ENCODE measurements at regions not wholly inside any gene's neighbourhood (a gene's known extent, or its start where the extent isn't known, plus 50 kb on each side); places are given as distances from the start of the nearest gene placed in this dataset.

GRCh38 chrX:149223854-149224253 lies 281.3 kb downstream of the IDS start:
- ATAC-seq: no peak
- TF ChIP-seq, protein P1, sequence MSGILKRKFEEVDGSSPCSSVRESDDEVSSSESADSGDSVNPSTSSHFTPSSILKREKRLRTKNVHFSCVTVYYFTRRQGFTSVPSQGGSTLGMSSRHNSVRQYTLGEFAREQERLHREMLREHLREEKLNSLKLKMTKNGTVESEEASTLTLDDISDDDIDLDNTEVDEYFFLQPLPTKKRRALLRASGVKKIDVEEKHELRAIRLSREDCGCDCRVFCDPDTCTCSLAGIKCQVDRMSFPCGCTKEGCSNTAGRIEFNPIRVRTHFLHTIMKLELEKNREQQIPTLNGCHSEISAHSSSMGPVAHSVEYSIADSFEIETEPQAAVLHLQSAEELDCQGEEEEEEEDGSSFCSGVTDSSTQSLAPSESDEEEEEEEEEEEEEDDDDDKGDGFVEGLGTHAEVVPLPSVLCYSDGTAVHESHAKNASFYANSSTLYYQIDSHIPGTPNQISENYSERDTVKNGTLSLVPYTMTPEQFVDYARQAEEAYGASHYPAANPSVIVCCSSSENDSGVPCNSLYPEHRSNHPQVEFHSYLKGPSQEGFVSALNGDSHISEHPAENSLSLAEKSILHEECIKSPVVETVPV (CRISPR knock-in tag; IDR thresholded peaks at IDR 0.05): no peak
- no peak for TF ChIP-seq ZNF8 (CRISPR knock-in tag; IDR thresholded peaks at IDR 0.05)
- TF ChIP-seq PPARA (CRISPR knock-in tag; IDR thresholded peaks at IDR 0.05; ENCODE audit: borderline replicate concordance): no peak
- no peak for TF ChIP-seq TOX (CRISPR knock-in tag; IDR thresholded peaks at IDR 0.05; ENCODE audit: borderline replicate concordance)
- TF ChIP-seq, protein P2, sequence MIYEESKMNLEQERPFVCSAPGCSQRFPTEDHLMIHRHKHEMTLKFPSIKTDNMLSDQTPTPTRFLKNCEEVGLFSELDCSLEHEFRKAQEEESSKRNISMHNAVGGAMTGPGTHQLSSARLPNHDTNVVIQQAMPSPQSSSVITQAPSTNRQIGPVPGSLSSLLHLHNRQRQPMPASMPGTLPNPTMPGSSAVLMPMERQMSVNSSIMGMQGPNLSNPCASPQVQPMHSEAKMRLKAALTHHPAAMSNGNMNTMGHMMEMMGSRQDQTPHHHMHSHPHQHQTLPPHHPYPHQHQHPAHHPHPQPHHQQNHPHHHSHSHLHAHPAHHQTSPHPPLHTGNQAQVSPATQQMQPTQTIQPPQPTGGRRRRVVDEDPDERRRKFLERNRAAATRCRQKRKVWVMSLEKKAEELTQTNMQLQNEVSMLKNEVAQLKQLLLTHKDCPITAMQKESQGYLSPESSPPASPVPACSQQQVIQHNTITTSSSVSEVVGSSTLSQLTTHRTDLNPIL (CRISPR knock-in tag; IDR thresholded peaks at IDR 0.05; ENCODE audit: low read depth): no peak
- no peak for TF ChIP-seq CSDC2 (CRISPR knock-in tag; IDR thresholded peaks at IDR 0.05)
- TF ChIP-seq ZNF70 (CRISPR knock-in tag; IDR thresholded peaks at IDR 0.05): no peak
- TF ChIP-seq, protein P3, sequence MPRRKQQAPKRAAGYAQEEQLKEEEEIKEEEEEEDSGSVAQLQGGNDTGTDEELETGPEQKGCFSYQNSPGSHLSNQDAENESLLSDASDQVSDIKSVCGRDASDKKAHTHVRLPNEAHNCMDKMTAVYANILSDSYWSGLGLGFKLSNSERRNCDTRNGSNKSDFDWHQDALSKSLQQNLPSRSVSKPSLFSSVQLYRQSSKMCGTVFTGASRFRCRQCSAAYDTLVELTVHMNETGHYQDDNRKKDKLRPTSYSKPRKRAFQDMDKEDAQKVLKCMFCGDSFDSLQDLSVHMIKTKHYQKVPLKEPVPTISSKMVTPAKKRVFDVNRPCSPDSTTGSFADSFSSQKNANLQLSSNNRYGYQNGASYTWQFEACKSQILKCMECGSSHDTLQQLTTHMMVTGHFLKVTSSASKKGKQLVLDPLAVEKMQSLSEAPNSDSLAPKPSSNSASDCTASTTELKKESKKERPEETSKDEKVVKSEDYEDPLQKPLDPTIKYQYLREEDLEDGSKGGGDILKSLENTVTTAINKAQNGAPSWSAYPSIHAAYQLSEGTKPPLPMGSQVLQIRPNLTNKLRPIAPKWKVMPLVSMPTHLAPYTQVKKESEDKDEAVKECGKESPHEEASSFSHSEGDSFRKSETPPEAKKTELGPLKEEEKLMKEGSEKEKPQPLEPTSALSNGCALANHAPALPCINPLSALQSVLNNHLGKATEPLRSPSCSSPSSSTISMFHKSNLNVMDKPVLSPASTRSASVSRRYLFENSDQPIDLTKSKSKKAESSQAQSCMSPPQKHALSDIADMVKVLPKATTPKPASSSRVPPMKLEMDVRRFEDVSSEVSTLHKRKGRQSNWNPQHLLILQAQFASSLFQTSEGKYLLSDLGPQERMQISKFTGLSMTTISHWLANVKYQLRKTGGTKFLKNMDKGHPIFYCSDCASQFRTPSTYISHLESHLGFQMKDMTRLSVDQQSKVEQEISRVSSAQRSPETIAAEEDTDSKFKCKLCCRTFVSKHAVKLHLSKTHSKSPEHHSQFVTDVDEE (CRISPR knock-in tag; IDR thresholded peaks at IDR 0.05): no peak
- TF ChIP-seq TCF4 (CRISPR knock-in tag; IDR thresholded peaks at IDR 0.05; ENCODE audit: borderline replicate concordance): no peak
- no peak for TF ChIP-seq RARB (CRISPR knock-in tag; IDR thresholded peaks at IDR 0.05)
- no peak for TF ChIP-seq ZC3H10 (CRISPR knock-in tag; IDR thresholded peaks at IDR 0.05)
- no peak for TF ChIP-seq ZNF565 (CRISPR knock-in tag; conservative IDR thresholded peaks at IDR 0.05; ENCODE audit: low read depth)
- no peak for TF ChIP-seq ZFP3 (CRISPR knock-in tag; IDR thresholded peaks at IDR 0.05)
- no peak for TF ChIP-seq ZFP30 (CRISPR knock-in tag; IDR thresholded peaks at IDR 0.05)
- no peak for TF ChIP-seq BACH2 (CRISPR knock-in tag; IDR thresholded peaks at IDR 0.05; ENCODE audit: borderline replicate concordance)
- no peak for TF ChIP-seq POU6F1 (CRISPR knock-in tag; IDR thresholded peaks at IDR 0.05; ENCODE audit: borderline replicate concordance, low read depth)
- no peak for TF ChIP-seq GLIS3 (CRISPR knock-in tag; IDR thresholded peaks at IDR 0.05)
- TF ChIP-seq SNAI2 (CRISPR knock-in tag; IDR thresholded peaks at IDR 0.05): no peak
- TF ChIP-seq OSR1 (CRISPR knock-in tag; IDR thresholded peaks at IDR 0.05): no peak

GRCh38 chrX:149222040-149222439 lies 283.1 kb downstream of the IDS start:
- no peak for TF ChIP-seq TCF4 (CRISPR knock-in tag; IDR thresholded peaks at IDR 0.05; ENCODE audit: borderline replicate concordance)
- no peak for TF ChIP-seq TOX (CRISPR knock-in tag; IDR thresholded peaks at IDR 0.05; ENCODE audit: borderline replicate concordance)
- TF ChIP-seq ARNTL (CRISPR knock-in tag; IDR thresholded peaks at IDR 0.05; ENCODE audit: borderline replicate concordance, low read depth): no peak
- no peak for TF ChIP-seq ZFP3 (CRISPR knock-in tag; IDR thresholded peaks at IDR 0.05)
- no peak for TF ChIP-seq ZC3H10 (CRISPR knock-in tag; IDR thresholded peaks at IDR 0.05)
- TF ChIP-seq, protein P2 (CRISPR knock-in tag; IDR thresholded peaks at IDR 0.05; ENCODE audit: low read depth): no peak
- no peak for TF ChIP-seq SNAI2 (CRISPR knock-in tag; IDR thresholded peaks at IDR 0.05)
- no peak for ATAC-seq

GRCh38 chrX:149221230-149221629 lies 283.9 kb downstream of the IDS start:
- TF ChIP-seq SNAI2 (CRISPR knock-in tag; IDR thresholded peaks at IDR 0.05) (no peak), TCF4 (CRISPR knock-in tag; IDR thresholded peaks at IDR 0.05; ENCODE audit: borderline replicate concordance) (no peak), ZNF8 (CRISPR knock-in tag; IDR thresholded peaks at IDR 0.05) (no peak), PPARA (CRISPR knock-in tag; IDR thresholded peaks at IDR 0.05; ENCODE audit: borderline replicate concordance) (no peak), ZFP30 (CRISPR knock-in tag; IDR thresholded peaks at IDR 0.05) (no peak), BACH2 (CRISPR knock-in tag; IDR thresholded peaks at IDR 0.05; ENCODE audit: borderline replicate concordance) (no peak)
- ATAC-seq: no peak

Data from SK-N-SH treated with all-trans-retinoic acid at 6 μM for 48 hours (cell line).